Activated CD4-positive, alpha-beta T cell treated with anti-CD3 and anti-CD28 coated beads, Interleukin-10, Interleukin-2, amounts not matched to agents 100 ng/mL and 50 ng/mL, durations not matched to agents 16 hours and 8 hours (primary cell): ENCODE measurements at regions not wholly inside any gene's neighbourhood (a gene's known extent, or its start where the extent isn't known, plus 50 kb on each side); places are given as distances from the start of the nearest gene placed in this dataset.

Experiments
- DNase-seq: peaks from one replicate; pipeline ENCODE4 v3.0.0-alpha.2; 2020

- peak; percentile 67 for DNase-seq
Measured at GRCh38 chr2:234550511-234551107, 53.7 kb upstream of the ARL4C start.

DNA sequence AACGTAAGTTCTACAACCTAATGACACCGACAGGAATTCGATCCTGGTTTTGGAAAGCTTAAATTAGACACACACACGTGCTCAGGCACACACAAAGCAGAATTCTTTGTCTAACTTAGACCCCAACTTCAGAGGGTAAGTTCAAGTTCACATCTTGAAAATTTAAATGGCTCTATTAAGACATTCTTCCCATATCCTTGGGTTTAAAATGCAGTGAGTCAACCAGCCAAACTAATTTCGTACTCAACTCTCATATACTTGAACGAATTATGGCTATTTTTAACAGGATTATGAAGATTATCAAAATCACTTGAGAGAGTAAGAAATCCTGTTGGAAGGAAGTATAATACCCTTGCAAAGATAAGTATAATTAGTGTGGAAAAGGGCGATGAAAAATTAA lies 53.2 kb upstream of the ARL4C start:
- no peak for DNase-seq

DNA sequence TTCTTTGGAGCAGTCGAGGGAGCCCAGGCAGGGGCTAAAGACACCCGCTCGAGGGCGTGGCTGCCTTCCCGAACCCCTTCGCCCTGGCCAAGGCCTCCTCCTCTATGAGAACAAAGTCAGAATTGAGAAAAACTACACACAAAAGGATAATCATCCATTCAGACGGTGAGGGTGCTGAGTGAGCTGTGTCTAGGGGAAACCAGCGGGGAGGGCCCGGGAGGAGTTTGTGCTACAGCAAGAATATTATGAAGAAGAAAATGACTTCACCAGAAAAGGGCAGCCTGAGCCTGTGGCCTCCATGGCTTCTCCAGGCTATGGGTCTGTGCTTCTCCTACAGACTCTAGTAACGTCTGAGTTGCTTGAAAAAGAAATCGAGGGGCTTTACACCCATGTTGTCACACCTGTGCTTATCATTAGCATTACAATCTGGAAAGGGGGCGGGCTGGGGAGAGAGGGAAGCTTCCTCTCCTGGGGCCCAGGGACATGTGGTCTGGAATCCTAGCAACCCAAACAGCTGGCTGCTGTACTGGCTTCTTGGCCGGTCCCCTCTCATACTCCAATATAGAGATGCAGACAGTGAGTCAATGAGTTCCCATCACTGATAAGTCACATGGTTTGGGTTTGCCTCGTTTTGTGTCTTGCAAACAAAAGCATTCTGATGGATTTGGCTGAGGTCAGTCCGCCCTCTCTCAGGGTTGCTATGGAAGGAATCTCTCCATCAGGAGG lies 52.0 kb upstream of the ARL4C start:
- DNase-seq: no peak

DNA sequence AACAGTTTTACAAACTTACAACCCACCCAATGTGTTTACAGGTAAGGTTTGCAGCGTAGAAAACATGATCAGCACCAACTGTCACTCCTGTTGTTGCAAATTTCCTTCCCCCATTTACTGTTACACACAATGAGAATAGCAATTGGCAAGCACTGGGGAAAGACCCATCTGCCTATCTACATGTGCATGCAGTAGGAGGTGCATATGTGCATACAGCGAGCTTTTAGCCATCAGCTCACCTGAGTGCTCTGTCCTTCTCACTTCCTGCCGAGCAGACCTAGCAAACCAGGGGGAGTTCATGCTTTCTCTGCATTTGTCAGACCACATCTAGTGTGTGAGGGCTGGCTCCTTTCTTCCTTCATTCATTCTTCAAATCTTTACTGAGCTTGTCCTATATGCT lies 49.9 kb upstream of the ARL4C start:
- DNase-seq: no peak
